ENCODE measurements at regions not wholly inside any gene's neighbourhood (a gene's known extent, or its start where the extent isn't known, plus 50 kb on each side); places are given as distances from the start of the nearest gene placed in this dataset.

DNA sequence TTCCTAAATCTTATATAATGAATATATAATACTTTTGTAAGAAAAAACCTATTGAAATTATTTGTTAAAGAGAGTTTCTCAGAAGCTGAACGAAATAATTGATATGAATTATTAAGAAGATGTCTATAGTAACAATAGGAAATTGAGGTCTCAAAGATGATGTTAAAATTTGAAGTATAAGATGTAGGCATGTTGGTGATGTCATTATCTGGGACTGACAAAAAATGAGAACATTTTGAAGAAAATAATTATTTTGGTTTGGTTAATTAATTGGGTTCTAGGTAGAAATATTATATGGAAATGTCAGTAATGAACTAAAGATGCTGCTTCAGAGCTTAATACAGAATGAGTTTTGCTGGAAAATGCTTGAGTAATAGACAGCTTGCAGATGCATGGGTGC, 501.4 kb upstream of the ST8SIA4 start:
- no peak for TF ChIP-seq EZH2 (IDR thresholded peaks at IDR 0.05; ENCODE audit: borderline replicate concordance, low read depth, low read length, severe bottlenecking)
- TF ChIP-seq, protein P1, sequence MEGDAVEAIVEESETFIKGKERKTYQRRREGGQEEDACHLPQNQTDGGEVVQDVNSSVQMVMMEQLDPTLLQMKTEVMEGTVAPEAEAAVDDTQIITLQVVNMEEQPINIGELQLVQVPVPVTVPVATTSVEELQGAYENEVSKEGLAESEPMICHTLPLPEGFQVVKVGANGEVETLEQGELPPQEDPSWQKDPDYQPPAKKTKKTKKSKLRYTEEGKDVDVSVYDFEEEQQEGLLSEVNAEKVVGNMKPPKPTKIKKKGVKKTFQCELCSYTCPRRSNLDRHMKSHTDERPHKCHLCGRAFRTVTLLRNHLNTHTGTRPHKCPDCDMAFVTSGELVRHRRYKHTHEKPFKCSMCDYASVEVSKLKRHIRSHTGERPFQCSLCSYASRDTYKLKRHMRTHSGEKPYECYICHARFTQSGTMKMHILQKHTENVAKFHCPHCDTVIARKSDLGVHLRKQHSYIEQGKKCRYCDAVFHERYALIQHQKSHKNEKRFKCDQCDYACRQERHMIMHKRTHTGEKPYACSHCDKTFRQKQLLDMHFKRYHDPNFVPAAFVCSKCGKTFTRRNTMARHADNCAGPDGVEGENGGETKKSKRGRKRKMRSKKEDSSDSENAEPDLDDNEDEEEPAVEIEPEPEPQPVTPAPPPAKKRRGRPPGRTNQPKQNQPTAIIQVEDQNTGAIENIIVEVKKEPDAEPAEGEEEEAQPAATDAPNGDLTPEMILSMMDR (IDR thresholded peaks at IDR 0.05; ENCODE audit: borderline replicate concordance, extremely low read depth, low read length, poor library complexity, severe bottlenecking) = no peak

All from DND-41 (cell line).